ACHN (cell line): ENCODE measurements at regions not wholly inside any gene's neighbourhood (a gene's known extent, or its start where the extent isn't known, plus 50 kb on each side); places are given as distances from the start of the nearest gene placed in this dataset.

ENCODE experiments used
- DNase-seq: peaks from one replicate; pipeline ENCODE4 v3.0.0-alpha.2; 2015
- in situ Hi-C: cut with HindIII; loops from 2 replicates; pipeline ENCODE4 v1.10.0; 2017; ENCODE audit warnings: low sequenced_read_pairs, low pct_ligation_motif_present, low pct_unique_long_range_greater_than_20kb

DNA sequence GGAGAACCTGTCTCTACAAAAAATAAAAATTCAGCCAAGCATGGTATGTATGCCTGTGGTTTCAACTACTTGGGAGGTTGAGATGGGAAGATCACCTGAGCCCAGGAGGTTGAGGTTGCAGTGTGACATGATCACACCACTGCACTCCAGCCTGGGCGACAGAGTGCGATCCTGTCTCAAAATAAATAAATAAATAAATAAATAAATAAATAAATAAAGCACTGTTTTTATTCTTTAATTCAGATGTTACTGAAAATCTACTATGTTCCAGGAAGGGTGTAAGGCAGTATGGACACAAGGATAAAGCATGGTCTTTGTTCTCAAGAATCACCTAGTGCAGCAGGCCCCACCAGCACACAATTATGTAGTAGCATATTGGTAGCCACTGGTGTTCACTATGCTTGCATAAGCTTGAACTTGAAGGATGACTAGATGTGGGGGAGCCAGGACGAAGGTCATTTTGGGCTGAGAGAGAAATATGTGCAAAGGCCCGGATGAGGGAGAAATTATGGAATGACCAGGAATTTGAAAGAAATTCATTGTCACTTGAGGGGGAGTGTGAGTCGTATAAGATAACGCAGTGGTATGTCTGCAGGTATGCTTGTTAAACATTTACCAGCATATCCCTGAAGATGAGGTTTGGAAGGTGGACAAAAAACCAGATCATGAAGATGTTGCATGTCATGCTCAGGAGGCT is 70.2 kb upstream of the CD180 start:
- DNase-seq, result no peak
- in situ Hi-C loops, result no loop called here

DNA sequence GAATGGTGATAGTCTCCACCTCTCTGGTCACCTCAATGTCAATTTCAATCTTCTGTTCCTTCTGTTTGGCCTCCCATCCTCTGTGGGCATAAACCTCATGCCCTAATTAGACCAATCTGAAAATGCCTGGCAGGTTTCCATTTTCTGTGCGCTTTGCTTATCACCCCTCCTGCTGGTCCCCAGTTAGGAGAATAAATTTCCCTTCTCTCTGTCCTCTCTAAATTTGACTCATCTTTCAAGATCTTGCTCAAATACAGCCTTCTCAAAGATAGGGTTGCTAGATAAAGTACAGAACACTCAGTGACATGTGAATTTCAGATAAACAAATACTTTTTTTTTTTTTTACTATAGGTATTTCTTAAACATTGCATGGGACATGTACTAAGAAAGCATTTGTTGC is 69.4 kb upstream of the CD180 start:
- in situ Hi-C loops, result no loop called here
- DNase-seq, result no peak

DNA sequence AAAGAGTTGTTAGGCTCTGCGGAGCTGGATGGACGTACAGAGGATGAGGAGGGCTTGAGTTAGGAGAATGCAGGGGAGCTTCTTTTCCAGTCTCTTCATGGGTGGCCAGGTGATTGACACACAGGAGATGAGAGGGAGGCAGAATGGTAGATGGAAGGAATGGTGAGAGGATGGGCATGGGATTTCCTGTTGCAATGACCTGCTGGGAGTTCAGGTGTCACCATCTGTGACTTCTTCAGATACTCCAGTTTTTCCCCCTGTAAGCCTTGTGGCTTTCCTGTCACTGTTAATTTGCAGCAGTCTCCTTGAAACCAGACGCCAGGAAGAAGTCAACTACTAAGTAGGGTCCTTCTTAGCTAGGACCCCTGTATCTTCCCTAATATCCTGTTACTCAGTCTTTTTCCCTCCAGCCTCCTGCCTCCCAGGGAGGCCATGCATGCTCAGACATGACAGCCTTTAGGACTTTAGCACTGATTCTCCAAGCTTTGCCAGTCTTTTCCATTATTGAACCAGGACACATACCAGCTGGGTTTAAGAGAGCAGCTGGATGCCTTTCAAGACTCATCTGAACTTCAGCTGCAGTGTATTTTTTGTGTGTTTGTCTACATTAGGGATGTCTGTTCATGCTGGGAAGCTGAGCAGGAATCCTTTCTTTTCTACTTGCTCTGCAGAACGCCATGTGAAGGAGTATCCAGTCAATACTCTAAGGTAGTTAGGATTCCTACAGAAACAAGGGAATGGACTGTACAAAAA is 67.2 kb upstream of the CD180 start:
- in situ Hi-C loops, result no loop called here
- no peak for DNase-seq

DNA sequence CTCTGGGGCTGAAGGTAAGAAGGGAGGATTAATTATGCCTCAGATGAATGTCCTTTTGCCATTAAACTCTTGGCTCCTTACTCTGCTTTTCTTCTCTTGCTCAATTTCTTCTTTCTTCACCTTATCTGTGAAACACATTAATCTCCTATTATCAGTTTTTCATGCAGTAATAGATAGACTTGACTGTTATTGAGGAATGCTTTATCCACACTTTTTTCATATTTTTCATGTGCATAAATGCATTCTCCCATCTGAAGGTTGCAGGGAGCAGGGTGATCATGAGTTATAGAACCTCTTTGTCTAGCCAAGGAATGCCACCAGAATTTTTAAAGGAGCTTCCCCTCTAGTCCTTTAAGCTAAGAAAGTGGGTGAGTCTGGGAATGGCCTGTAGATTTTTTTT is 66.4 kb upstream of the CD180 start:
- DNase-seq, result no peak
- in situ Hi-C loops, result no loop called here

DNA sequence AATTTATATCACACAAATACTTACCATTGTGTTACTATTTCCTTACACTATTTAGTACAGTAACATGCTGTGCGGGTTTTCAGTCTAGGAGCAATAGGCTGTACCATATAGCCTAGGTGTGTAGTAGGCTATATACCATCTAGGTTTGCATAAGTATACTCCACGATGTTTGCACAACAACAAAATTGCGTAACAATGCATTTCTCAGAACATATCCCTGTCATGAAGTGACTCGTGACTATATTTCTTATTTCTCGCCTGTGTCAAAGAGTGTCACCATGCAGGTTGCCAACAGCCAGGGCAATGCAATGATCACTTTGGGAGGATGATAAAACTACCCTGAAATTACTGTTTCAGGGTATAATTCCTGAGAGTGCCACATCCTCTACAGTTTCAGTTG is 65.6 kb upstream of the CD180 start:
- in situ Hi-C loops, result no loop called here
- DNase-seq, result no peak

DNA sequence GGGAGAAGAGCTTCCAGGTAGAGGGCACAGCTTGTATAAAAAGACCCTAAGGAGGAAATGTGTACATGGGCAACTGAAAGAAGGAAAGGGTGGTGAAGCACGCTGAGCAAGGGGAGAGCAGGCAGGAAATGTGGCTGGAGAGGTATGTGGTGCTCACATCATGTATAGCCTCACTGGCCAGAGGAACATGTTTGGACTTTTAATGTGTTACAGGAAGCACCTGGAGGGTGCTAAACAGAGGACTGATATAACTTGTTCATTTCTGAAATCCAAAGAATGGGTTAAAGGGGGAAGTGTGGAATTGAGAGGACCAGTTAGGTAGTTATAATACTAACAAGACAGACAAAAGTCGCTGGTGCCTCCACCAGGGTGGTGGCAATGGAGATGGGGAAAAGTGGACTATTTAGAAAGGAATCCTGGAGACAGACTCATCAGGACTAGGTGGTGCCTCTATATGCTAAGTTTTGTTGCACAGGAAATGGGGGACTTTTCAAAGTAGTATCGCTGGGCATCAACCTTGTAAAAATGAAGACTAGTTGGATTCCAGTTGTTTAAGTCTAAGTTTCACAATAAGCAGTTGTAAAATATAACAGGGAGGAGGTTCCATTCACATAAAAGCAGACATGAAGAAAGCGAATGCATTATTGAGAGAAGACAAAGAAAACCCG is 63.1 kb upstream of the CD180 start:
- in situ Hi-C loops, result no loop called here
- no peak for DNase-seq

DNA sequence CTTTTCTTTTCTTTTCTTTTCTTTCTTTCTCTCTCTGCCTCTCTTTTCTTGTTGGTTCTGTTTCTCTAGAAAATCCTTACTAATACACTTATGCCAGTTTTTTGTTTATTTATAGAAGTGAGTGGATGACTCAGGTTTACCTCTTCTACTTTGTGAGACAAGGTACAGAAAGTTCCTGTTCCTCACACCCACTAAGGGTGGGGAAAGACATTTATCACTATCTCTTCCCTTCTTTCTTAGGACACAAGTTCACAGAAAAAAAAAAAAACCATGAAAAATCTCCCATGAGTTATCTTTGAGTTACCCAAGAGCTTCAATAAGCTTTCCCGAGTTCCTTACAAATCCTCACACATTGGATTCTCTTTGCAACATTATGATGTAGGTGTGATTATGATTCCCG is 60.9 kb upstream of the CD180 start:
- no peak for DNase-seq
- in situ Hi-C loops, result no loop called here

DNA sequence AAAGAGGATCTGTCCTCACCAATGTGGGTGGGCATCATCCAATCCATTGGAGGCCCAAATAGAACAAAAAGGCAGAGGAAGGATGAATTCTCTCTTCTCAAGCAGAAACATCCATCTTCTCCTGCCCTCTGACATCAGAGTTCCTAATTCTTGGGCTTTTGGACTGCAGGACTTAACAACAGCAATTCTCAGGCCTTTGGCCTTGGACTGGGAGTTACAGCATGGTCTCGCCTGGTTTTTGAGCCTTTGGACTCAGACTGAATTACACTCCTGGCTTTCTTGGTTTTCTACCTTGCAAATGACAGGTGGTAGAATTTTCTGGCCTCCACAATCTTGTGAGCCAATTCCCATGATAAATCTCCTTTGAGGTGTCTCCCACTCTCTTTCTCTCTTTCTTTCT is 60.5 kb upstream of the CD180 start:
- in situ Hi-C loops, result no loop called here
- no peak for DNase-seq

DNA sequence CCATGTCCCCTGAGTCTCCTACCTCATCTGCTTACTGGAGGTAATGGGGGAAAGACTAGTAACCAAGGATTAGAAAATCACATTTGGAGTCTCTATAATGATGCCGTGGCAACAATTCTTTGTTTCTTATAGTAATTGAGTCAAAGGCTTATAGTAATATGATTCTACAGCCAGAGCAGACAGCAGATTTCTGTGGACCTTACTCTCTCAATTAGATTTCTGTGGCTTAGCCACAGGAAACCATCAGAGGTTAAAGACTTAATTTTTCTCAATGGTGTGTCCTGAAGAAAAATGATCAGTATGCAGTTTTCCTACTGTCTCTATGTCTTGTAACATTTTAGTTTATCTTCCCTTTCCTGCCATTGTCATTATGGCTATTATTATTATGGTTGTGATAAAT is 59.3 kb upstream of the CD180 start:
- DNase-seq, result no peak
- in situ Hi-C loops, result no loop called here

DNA sequence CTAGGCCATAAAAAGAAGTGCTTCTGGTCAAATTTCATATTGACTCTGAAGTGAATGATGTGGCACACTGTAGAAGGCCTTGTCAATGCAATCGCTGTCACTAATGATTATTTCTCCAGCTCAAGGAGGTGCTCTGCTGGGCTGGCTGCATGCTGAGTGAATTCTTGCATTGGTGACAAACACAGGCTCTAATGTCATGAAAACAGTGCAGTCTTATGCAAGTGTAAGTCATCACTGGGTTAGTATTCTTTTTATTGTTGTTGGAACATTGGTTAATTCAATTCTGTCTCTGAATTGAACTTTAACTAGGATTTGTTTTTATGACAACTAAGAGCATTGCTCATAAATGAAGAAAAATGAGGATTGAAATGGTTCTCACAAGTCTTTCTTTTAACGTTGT is 57.3 kb upstream of the CD180 start:
- no peak for DNase-seq
- in situ Hi-C loops, result no loop called here

DNA sequence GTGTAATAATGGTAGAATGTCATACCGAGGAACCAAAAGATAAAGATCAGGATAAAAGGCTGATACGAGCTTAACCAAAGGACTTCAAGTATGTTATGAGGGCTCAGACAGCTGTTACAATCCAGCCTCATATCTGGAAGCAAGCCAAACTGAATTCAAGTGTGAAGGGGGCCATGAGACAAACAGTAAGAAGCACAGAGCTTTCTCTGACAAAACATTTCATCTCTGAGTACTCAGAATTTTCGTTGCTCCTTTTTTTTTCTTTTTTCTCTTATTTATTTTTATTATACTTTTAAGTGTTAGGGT is 52.9 kb upstream of the CD180 start:
- in situ Hi-C loops, result no loop called here
- no peak for DNase-seq

DNA sequence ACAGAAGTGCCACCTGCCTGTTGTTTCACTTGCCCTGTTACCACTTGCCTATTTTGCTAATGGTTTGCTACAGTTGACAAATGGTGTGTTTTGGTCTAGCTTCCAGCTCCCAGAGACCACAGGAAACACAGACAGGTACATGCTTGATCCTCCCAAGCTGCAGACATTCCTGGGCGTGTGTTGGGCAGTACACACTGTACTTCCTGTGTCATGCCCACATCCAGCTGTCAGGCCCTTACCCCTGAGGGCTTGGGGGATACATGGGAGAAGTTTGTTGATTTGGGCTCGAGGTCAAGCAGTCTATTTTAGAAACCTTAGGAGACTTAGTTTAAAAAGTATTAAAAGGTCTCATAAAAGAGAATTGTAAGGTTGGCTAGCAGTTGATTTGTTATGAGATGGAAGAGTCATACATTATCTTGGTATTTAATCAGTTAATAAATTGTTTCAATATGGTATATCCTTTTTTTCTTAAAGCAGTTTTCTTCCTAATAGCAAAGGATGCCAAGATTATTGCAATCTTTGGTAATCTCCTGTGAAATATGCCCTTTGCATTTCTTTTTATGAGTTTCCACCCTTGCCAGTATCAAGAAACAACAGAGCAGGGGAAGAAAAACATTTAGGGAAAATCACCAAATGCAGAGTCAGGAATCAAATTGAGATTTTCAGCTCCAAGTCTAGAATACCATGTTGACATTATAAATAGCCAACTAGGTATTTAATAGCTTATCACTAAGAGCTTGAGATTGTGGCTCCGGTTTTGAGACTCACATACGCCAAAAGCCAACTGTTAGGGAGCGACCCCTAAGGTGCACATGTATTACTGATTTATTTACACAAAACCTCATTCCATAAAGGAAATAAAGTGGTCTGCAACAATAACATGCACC is 52.3 kb upstream of the CD180 start:
- no peak for DNase-seq
- in situ Hi-C loops, result no loop called here

DNA sequence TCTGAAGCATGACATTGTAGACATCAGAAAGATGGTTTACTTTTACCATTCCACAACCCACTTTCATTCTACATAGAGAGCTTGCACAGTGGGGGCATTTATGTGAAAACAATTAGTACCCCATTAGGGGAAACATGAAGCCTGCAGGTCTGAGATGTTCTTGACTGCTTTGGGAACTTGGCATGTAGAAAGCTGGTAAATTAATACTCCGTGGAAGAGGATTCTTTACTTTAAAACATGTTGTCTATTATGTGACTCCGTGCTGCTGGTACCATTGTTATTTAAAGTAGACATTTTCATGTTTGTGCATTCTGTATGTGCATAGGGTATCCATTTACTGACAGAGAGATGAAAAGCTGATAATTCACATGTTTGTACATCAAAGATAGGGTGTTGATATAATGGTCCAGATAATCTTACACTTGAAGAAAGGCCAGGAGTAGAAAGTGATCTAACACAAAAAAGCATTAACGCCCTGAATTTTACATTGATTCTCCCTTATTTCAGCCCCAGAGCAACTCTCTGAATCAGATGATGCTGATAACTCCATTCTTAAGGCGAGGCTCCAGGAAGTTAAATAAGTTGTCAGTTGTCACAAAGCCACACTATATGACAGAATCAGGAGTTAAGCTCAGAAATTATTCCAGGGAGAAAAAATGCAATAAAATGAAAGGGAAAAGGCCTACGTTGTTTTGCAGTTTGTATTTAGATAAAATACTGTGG is 50.1 kb upstream of the CD180 start:
- in situ Hi-C loops, result no loop called here
- DNase-seq, result no peak
